NCI-H2029 treated with DMSO at 0.1 percent for 48 hours (cell line): ENCODE measurements at regions not wholly inside any gene's neighbourhood (a gene's known extent, or its start where the extent isn't known, plus 50 kb on each side); places are given as distances from the start of the nearest gene placed in this dataset.

Source experiments
- DNase-seq: peaks from one replicate; lab custom pipeline; 2025; lab: John Stamatoyannopoulos, UW

DNA sequence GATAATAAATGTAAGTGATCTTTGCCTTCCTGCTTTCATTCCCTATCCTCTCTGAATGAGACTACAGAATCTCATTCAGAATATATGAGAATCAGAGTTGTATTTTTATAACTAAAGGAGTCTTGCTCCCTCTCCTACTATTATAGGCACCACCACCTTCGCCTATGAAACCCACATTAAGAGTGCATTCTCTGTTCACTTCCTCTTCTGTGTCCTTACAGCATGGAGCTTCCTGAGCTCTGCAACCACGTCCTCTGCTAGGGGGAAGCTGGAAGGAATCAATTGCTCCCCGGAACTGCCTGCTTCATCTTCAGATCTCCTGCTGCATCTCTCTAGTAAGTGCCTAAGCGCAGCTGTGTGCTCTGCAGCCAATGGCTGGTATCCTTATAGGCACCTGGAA lies 820.7 kb downstream of the GRID1 start:
- no peak for DNase-seq

DNA sequence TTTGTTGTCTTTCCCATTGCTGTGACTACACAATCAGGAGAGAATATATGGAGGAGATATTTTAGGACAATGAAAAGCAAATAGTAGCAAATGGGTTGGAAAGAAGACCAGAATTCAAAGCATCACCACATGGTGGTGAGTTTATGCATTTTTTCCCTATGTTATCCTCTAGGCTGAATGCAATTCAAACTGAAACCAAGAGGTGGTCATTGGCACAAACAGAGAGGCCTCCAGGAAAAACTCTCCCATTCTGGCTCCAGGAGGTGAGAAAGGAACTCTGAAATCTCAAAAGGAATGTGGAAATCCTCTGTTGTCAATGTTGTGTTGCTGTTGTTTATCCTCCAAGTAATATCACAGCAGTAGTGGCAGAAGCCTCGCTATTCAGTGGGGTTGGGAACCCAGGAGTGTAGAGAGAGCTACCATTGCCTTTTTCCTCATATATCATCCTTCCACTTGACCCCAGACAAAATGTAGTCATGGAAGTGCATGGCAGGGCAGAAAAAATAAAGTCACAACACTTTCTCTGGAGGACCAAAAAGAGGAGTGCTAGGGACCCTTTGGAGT lies 819.1 kb downstream of the GRID1 start:
- DNase-seq = no peak

DNA sequence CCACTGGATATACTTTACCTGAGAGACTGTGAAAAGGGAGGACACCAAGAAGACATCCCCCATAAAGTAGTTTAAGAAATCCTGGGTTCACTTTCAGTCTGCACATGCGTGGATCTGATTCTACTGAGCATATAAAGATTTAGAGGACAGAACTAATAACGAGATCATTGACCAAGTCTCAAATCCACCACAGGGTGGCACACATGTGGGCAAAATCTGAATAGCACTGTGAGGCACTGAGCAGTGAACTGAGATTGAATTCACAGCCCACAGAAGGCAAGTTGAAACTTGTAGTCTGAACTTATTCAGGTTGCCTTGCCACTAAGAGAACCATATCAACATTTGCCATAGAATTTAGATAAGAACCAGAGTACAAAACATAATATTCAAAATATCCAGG lies 818.6 kb downstream of the GRID1 start:
- no peak for DNase-seq
